Activated T-cell treated with anti-CD3 and anti-CD28 coated beads, Interleukin-2, amount 50 U/mL, for 72 hours (primary cell): ENCODE measurements at regions not wholly inside any gene's neighbourhood (a gene's known extent, or its start where the extent isn't known, plus 50 kb on each side); places are given as distances from the start of the nearest gene placed in this dataset.
"Not testable (repeated sequence)": the region's sequence is repeated elsewhere in the genome, so short reads cannot be mapped to it uniquely, and the experiment has no call there.

ENCODE experiments used
- ATAC-seq, 2 donors: fragments of 150-1000 bp; cut with Tn5 transposase; replicated peaks in 1 of 2; 2 replicates each; pipeline ENCODE4 v1.10.0; 2021; ENCODE audit warnings: moderate library complexity in 2 of 2, mild to moderate bottlenecking in 1 of 2
- DNase-seq, 2 donors: peaks; one replicate each; pipeline ENCODE4 v3.0.0; 2021 to 2022; ENCODE audit warnings: mixed read lengths in 1 of 2
- H3K27ac Mint-ChIP-seq: one replicate; pipeline ENCODE4 v1.8.0; 2022; ENCODE audit warnings: mild to moderate bottlenecking, moderate library complexity, mixed read lengths
- H3K27me3 Mint-ChIP-seq: one replicate; pipeline ENCODE4 v1.8.0; 2022; ENCODE audit warnings: low read depth, mixed read lengths
- H3K36me3 Mint-ChIP-seq, 2 donors: one replicate each; pipeline ENCODE4 v1.8.0; 2022; ENCODE audit warnings: mixed read lengths in 2 of 2, mild to moderate bottlenecking in 1 of 2; ENCODE audit not compliant: insufficient read depth in 2 of 2
- H3K4me1 Mint-ChIP-seq: one replicate; pipeline ENCODE4 v1.8.0; 2022; ENCODE audit warnings: low read depth, mixed read lengths
- H3K4me3 Mint-ChIP-seq, 2 donors: one replicate each; pipeline ENCODE4 v1.8.0; 2022; ENCODE audit warnings: mild to moderate bottlenecking in 2 of 2, mixed read lengths in 2 of 2, moderate library complexity in 2 of 2
- H3K9me3 Mint-ChIP-seq, 2 donors: one replicate each; pipeline ENCODE4 v1.8.0; 2022; ENCODE audit warnings: mixed read lengths in 2 of 2

DNA sequence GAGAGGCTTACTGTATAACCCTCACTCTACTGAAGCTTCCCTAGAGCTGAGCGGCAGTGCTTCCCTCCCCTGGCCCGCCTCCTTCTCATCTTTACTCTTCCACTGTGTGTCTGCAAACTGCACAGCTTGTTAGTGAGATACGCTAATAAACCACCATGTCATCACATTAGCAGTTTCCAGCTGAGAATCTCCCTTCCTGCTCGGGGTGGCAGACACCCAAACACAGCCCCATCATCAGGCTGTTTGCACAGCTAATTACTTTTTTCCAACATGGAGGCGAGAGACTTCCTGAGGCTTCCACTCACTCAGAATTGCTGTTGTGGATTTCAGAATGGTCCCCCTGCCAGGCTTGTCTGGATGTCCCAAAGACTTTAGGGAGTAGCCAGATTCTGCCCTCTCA, 444.9 kb upstream of the SULF2 start:
- H3K36me3 Mint-ChIP-seq, result peaks cover 2% of the 10 kb centered on the region in 2 donors
- ATAC-seq (no peak), DNase-seq (no peak)
- H3K27ac Mint-ChIP-seq, result no peak overlapping the region
- H3K4me1 Mint-ChIP-seq, result no peaks in the 10 kb centered on the region
- peaks cover 4 to 6% of the 10 kb centered on the region in 2 donors for H3K9me3 Mint-ChIP-seq
- no peaks in the 10 kb centered on the region for H3K27me3 Mint-ChIP-seq
- H3K4me3 Mint-ChIP-seq, result no peak overlapping the region

DNA sequence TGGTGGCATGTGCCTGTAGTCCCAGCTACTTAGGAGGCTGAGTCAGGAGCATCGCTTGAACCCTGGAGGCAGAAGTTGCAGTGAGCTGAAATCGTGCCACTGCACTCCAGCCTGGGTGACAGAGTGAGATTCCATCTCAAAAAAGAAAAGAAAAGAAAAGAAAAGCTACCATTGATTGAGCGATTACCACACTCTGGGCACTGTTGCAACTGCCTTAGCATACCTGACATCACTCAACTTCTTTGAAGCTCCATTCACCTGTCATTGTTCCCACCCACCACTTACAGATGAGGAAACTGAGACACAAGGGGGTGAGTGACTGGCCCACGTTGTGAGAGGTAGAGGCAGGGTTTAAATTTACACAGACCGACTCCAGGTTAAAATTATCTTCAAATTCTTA, 442.1 kb upstream of the SULF2 start:
- Mint-ChIP-seq H3K27ac (no peak overlapping the region), H3K36me3 (no peaks in the 10 kb centered on the region), H3K4me1 (no peaks in the 10 kb centered on the region), H3K4me3 (no peak overlapping the region), H3K27me3 (no peaks in the 10 kb centered on the region), H3K9me3 (peaks cover 2 to 4% of the 10 kb centered on the region in 2 donors)
- DNase-seq (no peak), ATAC-seq (no peak)

DNA sequence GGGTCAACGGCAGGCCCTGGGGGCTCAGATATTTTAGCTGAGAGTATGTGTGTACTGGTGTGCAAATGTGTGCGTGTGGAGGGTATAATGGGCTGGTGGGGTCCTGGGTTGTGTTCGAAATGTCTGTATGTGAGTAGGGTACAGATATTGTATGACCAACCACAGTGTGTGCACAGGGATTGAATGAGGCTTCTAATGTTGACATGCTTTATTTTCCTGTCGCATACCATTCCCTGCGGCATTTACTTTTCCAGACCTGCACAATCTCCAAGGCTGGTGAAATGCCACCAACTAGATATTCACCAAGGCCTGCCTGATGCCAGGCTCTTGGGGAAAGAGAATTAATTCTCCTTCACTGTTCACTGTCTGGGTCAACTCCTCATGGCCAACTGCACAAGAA, 441.4 kb upstream of the SULF2 start:
- ATAC-seq, result no peak

DNA sequence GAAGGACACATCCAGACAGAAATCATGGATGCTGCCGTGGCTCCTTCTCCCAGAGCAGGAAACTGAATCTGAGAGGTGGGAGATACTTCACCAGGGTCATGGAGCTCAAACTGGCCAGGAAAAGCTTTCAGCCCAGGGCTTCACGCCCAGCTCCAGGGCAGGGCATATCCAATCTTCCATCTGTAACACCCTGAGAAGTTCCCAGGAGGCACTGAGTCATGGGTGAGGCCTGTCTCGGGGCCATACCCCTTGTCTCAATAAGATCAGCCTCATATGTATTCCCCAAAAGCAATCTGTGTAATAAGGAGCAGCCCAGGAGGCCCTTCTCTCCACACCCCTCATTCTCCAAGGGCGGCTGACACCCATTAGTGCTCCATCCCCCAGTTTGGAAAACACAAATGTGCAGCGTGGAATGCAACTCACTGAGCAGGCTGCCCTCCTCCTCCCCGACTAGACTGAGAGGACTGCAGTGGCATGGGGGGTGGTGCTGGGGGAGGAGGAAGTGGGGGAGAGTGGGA, 439.3 kb upstream of the SULF2 start:
- H3K9me3 Mint-ChIP-seq, result peaks cover 2 to 4% of the 10 kb centered on the region in 2 donors
- H3K36me3 Mint-ChIP-seq, result no peaks in the 10 kb centered on the region
- no peak overlapping the region for H3K4me3 Mint-ChIP-seq
- no peaks in the 10 kb centered on the region for H3K4me1 Mint-ChIP-seq
- H3K27me3 Mint-ChIP-seq, result no peaks in the 10 kb centered on the region
- no peak for DNase-seq
- no peak overlapping the region for H3K27ac Mint-ChIP-seq
- no peak for ATAC-seq

More for the DNA sequence above, 441.4 kb upstream of the SULF2 start:
- Mint-ChIP-seq H3K4me1 (no peaks in the 10 kb centered on the region), H3K27ac (no peak overlapping the region), H3K4me3 (no peak overlapping the region), H3K9me3 (peaks cover 2 to 4% of the 10 kb centered on the region in 2 donors), H3K27me3 (no peaks in the 10 kb centered on the region), H3K36me3 (no peaks in the 10 kb centered on the region)
- no peak for DNase-seq

DNA sequence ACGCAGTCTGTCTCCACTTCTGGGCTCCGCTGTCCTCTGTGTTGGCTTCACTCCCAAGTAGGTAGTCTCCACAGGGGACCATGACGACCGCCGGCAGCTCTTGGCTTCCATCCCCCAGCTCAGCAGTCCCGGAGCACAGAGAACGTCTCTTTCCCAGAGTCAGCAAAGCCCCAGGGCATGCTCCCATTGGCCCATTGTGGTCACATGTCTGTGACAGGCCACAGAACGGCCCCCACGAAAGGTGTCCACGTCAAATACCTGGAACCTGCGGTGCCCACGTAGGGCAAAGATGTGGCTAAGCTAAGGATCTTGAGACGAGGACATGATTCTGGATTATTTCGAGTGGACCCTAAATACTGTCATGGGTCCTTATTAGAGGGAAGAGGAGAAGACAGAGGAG, 438.4 kb upstream of the SULF2 start:
- no peak overlapping the region for H3K27ac Mint-ChIP-seq
- no peak overlapping the region for H3K4me3 Mint-ChIP-seq
- H3K9me3 Mint-ChIP-seq, result peaks cover 0 to under 1% of the 10 kb centered on the region in 2 donors
- no peak for DNase-seq
- no peaks in the 10 kb centered on the region for H3K4me1 Mint-ChIP-seq
- H3K36me3 Mint-ChIP-seq, result no peaks in the 10 kb centered on the region
- H3K27me3 Mint-ChIP-seq, result no peaks in the 10 kb centered on the region
- no peak for ATAC-seq

DNA sequence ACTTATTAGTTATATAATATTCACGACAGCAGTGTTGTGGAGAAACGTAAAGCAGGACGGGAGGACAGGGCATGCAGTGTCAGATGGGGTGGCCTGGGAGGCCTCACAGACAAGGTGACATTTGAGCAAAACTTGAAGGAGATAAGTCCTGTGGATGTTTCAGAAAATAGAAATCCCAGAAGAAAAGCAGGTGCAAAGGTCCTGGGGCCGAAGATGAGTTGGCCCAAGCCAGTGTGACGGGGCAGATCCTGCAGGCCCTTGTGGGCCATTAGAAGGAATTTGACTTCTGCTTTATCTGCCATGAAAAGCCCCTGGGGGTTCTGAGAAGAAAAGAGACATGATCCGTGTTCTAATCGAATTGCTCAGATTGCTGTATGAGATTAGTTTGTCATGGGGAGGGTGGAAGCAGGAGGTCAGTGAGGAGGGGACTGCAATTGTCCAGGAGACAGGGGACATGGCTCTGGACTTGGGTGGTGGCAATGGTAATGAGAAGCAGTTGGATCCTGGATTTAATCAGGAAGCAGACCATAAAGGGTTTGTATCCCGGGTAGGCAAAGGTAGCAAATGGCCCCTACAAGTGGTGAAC, 437.4 kb upstream of the SULF2 start:
- Mint-ChIP-seq H3K27me3 (no peaks in the 10 kb centered on the region), H3K4me1 (no peaks in the 10 kb centered on the region), H3K27ac (no peak overlapping the region), H3K36me3 (no peaks in the 10 kb centered on the region), H3K9me3 (no peaks in the 10 kb centered on the region), H3K4me3 (no peak overlapping the region)
- no peak for ATAC-seq
- DNase-seq, result no peak

DNA sequence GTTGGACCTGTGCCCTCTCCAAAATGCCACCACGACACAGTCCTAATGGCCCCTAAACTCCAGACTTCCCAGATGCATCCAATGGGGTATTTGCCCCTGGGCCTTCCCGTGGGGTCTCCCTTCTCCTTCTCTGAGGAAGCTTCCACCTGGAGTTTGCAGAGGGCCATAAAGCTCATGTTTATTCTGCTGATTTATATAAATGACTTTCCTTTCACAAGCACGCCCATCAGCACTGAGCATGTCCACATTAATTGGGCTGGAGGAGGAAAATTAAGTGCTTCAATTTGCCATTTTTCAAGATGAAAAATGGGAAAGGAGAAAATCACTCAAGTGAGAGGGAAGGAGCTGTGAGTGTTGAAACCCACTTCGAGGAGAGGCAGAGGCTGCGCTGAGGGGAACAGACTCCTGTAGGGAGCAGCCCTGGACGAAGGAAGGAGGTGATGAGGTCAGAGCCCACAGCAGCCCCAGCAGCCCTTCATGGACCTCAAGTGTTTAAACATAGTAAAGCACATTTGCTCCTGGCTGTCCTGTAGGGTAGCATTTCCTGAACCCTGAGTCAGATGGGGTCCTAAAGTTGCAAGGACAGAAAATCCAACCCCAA, 434.9 kb upstream of the SULF2 start:
- Mint-ChIP-seq H3K4me3 (no peak overlapping the region), H3K36me3 (no peaks in the 10 kb centered on the region), H3K4me1 (no peaks in the 10 kb centered on the region), H3K27ac (no peak overlapping the region), H3K9me3 (no peaks in the 10 kb centered on the region), H3K27me3 (no peaks in the 10 kb centered on the region)
- DNase-seq (no peak), ATAC-seq (no peak)

DNA sequence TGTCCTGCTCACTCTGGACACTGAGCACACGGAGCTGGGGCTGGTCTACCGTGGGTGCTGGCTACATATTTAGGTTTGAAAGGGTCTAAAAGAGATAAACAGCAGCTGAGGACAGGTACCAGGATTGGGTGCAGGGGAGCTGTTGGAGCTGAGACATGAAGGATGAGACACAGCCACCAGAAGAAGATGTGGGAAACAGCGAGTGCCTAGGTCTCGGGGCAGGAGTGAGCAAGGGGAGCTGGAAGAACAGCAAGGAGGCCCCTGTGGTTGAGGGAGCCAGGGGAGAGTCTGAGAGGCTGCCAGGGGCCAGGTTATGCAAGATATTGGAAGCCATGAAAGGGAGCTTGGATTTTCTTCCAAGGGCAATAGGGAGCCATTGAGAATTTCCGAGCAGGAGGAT, 434.0 kb upstream of the SULF2 start:
- DNase-seq (no peak), ATAC-seq (no peak)
- Mint-ChIP-seq H3K27ac (no peak overlapping the region), H3K4me3 (no peak overlapping the region), H3K36me3 (no peaks in the 10 kb centered on the region), H3K9me3 (no peaks in the 10 kb centered on the region), H3K4me1 (no peaks in the 10 kb centered on the region), H3K27me3 (no peaks in the 10 kb centered on the region)

DNA sequence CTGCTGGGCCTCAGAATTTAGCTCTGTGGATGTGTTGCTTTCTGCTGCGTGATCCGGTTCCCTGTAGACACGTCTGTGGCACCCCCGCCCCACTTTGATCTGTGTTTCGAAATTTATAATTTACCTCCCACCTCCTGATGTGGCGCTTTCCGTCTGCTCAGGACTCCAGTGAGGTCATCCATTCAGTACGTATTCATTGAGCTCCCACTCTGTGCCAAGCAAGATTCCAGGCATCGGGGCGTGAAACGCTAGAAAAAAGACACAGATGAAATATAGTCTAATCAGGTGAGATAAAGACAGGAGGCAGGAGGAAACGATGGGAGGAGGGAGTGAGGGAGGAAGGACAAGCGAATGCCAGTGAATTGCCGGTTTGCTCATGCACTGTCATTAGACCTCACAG, 431.9 kb upstream of the SULF2 start:
- H3K27ac Mint-ChIP-seq, result no peak overlapping the region
- H3K4me3 Mint-ChIP-seq, result no peak overlapping the region
- DNase-seq, result no peak
- H3K4me1 Mint-ChIP-seq, result no peaks in the 10 kb centered on the region
- no peaks in the 10 kb centered on the region for H3K27me3 Mint-ChIP-seq
- no peaks in the 10 kb centered on the region for H3K9me3 Mint-ChIP-seq
- no peak for ATAC-seq
- H3K36me3 Mint-ChIP-seq, result no peaks in the 10 kb centered on the region

DNA sequence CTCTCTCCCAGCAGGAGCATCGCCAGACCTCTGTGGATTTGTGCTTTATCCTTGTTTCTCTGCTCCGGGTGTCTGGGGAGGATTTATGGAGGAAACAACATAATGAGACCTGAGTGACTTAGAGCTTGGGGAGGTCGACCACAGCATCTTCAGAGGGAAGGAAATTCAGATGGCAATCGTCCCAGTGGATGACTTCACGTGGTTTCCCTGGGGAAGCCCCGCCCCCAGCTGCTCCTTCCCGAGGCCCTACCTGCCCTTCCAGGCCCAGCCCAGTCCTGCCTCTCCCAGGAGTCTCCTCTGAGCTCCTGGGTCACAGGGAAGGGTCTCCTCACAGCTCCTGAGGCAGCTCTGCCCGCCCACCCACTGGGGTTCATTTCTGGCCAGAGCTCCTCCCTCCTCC, 430.3 kb upstream of the SULF2 start:
- no peaks in the 10 kb centered on the region for H3K36me3 Mint-ChIP-seq

DNA sequence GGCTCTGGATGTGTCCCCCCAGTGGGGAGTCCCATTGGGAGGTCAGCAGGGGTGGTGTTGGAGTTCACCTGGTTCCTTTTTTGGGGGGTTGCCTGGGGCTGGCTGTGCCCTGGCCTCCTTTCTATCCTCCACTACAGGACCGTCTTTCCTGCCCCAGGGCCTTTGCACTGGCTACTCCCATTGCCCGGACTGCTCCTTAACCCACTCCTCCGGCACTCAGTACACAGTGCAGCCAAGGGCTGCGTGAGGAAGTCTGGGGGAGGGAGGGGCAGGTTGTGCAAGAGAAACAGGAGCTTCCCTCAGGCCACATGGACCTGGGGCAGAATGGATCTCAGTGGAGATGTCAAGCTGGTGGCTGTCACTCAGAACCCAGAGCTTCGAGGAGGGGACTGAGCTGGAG, 429.3 kb upstream of the SULF2 start:
- DNase-seq, result no peak
- no peak overlapping the region for H3K4me3 Mint-ChIP-seq
- H3K9me3 Mint-ChIP-seq, result no peaks in the 10 kb centered on the region
- ATAC-seq, result no peak
- no peaks in the 10 kb centered on the region for H3K27me3 Mint-ChIP-seq
- no peaks in the 10 kb centered on the region for H3K36me3 Mint-ChIP-seq
- H3K27ac Mint-ChIP-seq, result no peak overlapping the region
- H3K4me1 Mint-ChIP-seq, result no peaks in the 10 kb centered on the region

More for the DNA sequence above, 430.3 kb upstream of the SULF2 start:
- Mint-ChIP-seq H3K4me1 (no peaks in the 10 kb centered on the region), H3K4me3 (no peak overlapping the region), H3K9me3 (no peaks in the 10 kb centered on the region), H3K27me3 (no peaks in the 10 kb centered on the region), H3K27ac (no peak overlapping the region)
- ATAC-seq, result no peak
- DNase-seq, result no peak

DNA sequence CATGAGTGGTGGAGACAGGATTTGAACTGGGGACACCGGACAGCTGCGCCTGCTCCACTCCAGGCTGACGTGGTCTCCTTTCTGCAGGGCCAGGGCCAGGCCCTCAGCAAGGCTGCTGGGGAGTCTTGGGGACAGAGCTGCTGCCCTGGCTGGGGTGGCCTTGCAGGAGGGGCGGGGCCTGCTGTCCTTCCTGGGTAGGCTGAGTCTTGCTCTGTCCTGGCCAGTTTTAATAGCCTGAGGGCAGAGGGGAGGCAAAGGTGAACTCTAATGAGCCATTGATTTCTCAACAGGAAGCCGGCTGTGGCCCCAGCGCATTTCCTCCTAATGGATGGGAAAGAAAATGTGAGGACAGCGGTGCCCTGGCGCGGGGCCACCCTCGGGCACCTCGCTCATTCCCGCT, 428.4 kb upstream of the SULF2 start:
- H3K27ac Mint-ChIP-seq, H3K36me3 Mint-ChIP-seq, H3K4me1 Mint-ChIP-seq, H3K9me3 Mint-ChIP-seq, H3K4me3 Mint-ChIP-seq, H3K27me3 Mint-ChIP-seq, ATAC-seq, DNase-seq: not testable (repeated sequence)

DNA sequence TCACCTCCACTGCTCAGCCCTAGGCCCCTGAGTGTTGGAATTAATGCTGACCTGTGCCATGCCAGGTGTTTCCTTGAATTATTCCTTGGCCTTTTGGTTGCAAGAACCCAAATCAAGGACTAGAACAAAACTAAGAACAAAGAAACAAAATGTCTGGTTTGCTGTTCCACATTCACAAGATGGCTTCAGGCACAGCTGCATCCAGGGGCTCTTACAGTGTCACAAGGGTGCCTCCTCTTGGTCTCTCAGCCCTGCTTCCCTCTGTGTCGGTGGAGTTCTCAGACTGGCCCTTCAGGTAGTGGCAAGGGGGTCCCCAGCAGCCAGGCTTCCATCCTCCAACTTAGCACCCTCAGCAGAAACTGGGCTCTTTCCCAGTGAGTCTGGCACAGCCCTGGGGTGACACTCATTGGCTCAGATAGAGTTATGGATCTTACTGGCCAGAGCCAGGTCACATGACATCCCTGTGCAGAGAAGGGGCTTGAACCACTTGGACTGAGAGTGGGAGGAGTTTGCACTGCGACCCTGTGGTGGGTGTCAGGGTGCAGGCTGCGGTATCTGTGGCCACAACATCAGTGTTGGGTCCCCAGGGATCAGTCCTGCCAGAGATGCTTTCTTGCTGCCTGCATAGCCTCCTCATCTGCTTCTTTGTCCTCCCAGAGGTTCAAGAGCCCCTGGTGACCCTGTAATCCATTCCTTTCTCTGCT, 427.7 kb upstream of the SULF2 start:
- Mint-ChIP-seq H3K4me3 (no peak overlapping the region), H3K9me3 (no peaks in the 10 kb centered on the region), H3K4me1 (no peaks in the 10 kb centered on the region), H3K36me3 (no peaks in the 10 kb centered on the region), H3K27me3 (no peaks in the 10 kb centered on the region), H3K27ac (no peak overlapping the region)
- DNase-seq (no peak), ATAC-seq (no peak)
